Activated CD4-positive, alpha-beta memory T cell treated with anti-CD3 and anti-CD28 coated beads, Interleukin-2, amount 10 ng/mL, durations not matched to agents 7 days and 5 days (primary cell): ENCODE measurements at regions not wholly inside any gene's neighbourhood (a gene's known extent, or its start where the extent isn't known, plus 50 kb on each side); places are given as distances from the start of the nearest gene placed in this dataset.

Source experiments
- CTCF ChIA-PET: fragments of 350-600 bp; sonication (Branson Sonifier 250); formaldehyde crosslinking; loops from one replicate; lab custom pipeline; 2021; ENCODE audit warnings: antibody characterized with exemption, inconsistent platforms; lab: Charles Lee
- POLR2A ChIA-PET: fragments of 350-600 bp; sonication (Branson Sonifier 250); formaldehyde crosslinking; loops from one replicate; lab custom pipeline; 2021; ENCODE audit warnings: antibody characterized with exemption; lab: Charles Lee
- DNase-seq: peaks from one replicate; pipeline ENCODE4 v3.0.0-alpha.2; 2020
- H3K27ac Mint-ChIP-seq: one replicate; pipeline ENCODE4 v1.8.0; 2021; ENCODE audit warnings: mild to moderate bottlenecking, mixed read lengths
- H3K27me3 Mint-ChIP-seq: one replicate; pipeline ENCODE4 v1.8.0; 2021; ENCODE audit warnings: mixed read lengths
- H3K36me3 Mint-ChIP-seq: one replicate; pipeline ENCODE4 v1.8.0; 2021; ENCODE audit warnings: low read depth, mixed read lengths
- H3K4me1 Mint-ChIP-seq: one replicate; pipeline ENCODE4 v1.8.0; 2021; ENCODE audit warnings: mixed read lengths
- H3K4me3 Mint-ChIP-seq: one replicate; pipeline ENCODE4 v1.8.0; 2021; ENCODE audit warnings: mild to moderate bottlenecking, mixed read lengths
- H3K9me3 Mint-ChIP-seq: one replicate; pipeline ENCODE4 v1.8.0; 2021; ENCODE audit warnings: mixed read lengths

DNA sequence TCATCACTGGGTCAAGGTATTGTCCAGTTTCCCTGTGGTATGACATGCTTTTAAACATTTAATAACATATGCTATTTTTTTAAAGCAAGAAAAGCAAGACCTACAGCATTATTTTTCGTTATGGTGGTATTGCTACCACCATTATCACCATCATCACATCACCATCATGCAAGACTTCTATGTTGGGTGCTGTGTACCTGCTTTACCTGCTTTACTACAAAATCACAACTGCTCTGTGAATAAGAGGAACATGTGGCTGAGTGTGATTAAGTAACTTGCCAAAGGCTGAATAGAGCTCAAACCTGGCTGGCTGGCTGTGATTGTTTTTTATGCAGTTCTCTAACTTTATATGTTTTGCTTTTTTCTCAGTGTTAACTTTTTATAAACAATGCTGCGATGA lies 140.8 kb upstream of the CLINT1 start:
- Mint-ChIP-seq H3K27ac (no peak overlapping the region), H3K9me3 (no peaks in the 10 kb centered on the region), H3K36me3 (no peaks in the 10 kb centered on the region), H3K4me1 (peaks cover 7% of the 10 kb centered on the region), H3K27me3 (peaks cover 38% of the 10 kb centered on the region), H3K4me3 (no peak overlapping the region)
- ChIA-PET CTCF (no interaction called here), POLR2A (no interaction called here)
- no peak for DNase-seq

DNA sequence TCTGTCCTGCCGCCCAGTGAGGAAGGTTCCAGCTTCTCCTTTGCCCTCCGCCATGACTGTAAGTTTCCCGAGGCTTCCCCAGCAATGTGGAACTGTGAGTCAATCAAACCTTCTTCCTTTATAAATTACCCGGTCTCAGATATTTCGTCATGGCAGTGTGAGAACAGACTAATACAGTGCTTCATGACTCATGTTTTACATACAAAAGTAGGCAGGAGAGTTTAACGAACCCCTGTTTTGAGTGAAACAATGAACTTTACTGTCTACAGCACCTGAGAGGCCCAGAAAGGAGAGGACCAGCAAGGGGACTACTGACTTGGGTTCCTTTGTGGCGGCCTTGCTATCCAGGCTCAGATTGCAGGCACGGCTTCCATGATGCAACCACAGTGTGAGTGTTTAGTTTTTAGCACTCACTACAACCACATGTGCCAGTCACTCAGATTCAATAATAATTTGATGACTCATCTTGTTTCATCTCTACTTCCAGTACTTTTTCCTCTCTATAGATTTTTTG lies 139.1 kb upstream of the CLINT1 start:
- Mint-ChIP-seq H3K4me1 (peaks cover 20% of the 10 kb centered on the region), H3K9me3 (no peaks in the 10 kb centered on the region), H3K4me3 (no peak overlapping the region), H3K27ac (no peak overlapping the region), H3K36me3 (no peaks in the 10 kb centered on the region), H3K27me3 (peaks cover 44% of the 10 kb centered on the region)
- POLR2A ChIA-PET = no interaction called here
- DNase-seq = no peak
- CTCF ChIA-PET = no interaction called here

DNA sequence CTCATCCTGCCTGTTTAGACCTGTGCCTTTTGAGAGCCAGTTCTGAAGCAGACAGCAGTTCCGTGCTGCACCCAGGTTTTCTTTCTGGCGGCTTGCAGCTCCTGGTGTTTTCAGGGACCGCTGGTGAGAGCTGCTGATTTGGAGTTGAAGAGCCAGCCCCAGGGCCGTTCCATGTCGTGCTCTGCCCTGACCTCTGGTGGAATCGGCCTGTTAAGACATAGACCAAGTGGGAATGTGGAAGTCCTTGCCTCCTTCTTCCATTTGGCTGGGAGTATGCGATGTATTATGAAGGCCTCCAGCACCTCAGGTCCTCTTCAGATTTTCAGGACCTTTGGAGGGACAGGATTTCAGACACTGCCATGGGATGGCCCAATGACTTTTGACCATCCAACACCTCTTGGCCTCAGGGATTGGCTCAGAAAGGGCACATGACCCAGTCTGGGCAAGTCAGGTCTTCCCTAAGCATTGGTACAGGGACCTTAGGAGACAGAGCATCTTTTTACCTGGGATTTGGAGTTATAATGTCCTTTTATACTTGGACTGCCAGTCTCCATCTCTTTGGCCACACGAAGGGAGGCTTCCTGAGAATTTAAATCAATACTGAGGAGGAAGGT lies 136.1 kb upstream of the CLINT1 start:
- ChIA-PET POLR2A (interaction anchor here (1.0 to 1.3 kb wide), 2 partner anchors 35 to 440 kb away, joined by 3 to 4 read pairs; no protein-coding TSS in a partner anchor), CTCF (interaction anchor here (0.6 to 2.4 kb wide), 17 partner anchors 12 to 252 kb away, joined by 3 to 22 read pairs (median 4); partner anchors contain the start of genes CLINT1 and LSM11)
- H3K4me3 Mint-ChIP-seq = peak overlapping the region; percentile 49

DNA sequence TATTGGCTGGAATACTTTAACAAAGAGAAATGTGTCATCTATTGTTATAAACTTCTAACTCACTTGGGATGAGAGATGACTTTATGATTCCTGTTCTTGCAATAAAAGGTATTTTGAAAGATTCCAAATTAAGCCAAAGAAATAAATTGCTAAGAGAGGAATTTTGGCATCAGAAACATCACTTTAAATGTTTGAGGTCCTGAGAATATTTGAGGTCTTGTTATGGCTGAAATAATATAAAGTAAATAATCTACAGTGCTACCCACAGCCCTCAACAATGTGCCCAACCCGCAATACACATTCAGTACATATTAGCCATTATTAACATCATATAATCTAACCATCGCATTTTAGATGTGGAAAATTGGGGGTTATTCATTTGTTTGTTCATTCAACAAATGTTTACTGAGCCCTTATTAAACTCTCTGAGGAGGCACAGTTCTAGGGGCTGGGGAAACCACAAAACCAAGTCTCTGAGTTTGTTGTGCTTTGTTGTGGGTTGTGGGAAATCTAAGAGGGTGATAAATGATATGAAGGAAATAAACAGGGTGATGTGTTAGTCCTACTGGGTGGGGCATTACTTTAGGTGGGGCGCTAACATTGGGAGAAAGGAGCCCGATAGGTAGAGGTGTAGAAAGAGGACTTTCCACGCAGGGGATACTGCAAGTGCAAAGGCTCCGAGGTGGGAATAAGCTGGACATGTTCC lies 135.2 kb upstream of the CLINT1 start:
- CTCF ChIA-PET = interaction anchor here (0.6 to 2.4 kb wide), 19 partner anchors 13 to 1251 kb away, joined by 3 to 22 read pairs (median 4); partner anchors contain the start of gene CLINT1
- POLR2A ChIA-PET = interaction anchor here (1.0 to 1.3 kb wide), 2 partner anchors 34 to 441 kb away, joined by 3 to 4 read pairs; no protein-coding TSS in a partner anchor
- H3K4me3 Mint-ChIP-seq = peak overlapping the region; percentile 49
- H3K9me3 Mint-ChIP-seq = no peaks in the 10 kb centered on the region
- peak; percentile 42 for DNase-seq
- H3K36me3 Mint-ChIP-seq = no peaks in the 10 kb centered on the region
- H3K27me3 Mint-ChIP-seq = peaks cover 52% of the 10 kb centered on the region
- H3K4me1 Mint-ChIP-seq = peaks cover 20% of the 10 kb centered on the region
- H3K27ac Mint-ChIP-seq = peak overlapping the region; percentile 13

More for the DNA sequence above, 136.1 kb upstream of the CLINT1 start:
- no peaks in the 10 kb centered on the region for H3K36me3 Mint-ChIP-seq
- H3K27ac Mint-ChIP-seq = no peak overlapping the region
- no peaks in the 10 kb centered on the region for H3K9me3 Mint-ChIP-seq
- H3K27me3 Mint-ChIP-seq = peaks cover 44% of the 10 kb centered on the region
- DNase-seq = peak; percentile 58
- peaks cover 20% of the 10 kb centered on the region for H3K4me1 Mint-ChIP-seq

DNA sequence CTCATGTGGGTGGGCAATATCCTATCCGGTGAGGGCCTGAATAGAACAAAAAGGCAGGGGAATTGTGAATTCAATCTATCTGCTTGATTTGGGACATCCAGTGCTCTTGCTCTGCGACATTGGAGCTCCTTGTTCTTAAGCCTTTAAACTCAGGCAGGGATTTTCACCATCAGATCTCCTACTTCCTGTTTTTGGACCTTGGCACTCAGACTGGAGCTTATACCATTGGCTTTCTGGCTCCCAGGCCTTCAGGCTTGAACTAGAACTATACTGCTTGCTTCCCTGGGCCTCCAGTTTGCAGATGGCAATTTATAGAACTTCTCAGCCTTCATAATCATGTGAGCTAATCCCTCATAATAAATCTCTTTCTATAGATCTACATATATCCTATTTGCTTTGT lies 134.3 kb upstream of the CLINT1 start:
- no peaks in the 10 kb centered on the region for H3K9me3 Mint-ChIP-seq
- ChIA-PET POLR2A (no interaction called here), CTCF (interaction anchor here (0.6 to 2.4 kb wide), 4 partner anchors 44 to 1250 kb away, joined by 3 to 9 read pairs (median 6); no protein-coding TSS in a partner anchor)
- no peak for DNase-seq
- H3K36me3 Mint-ChIP-seq = no peaks in the 10 kb centered on the region
- H3K4me1 Mint-ChIP-seq = peaks cover 20% of the 10 kb centered on the region
- peaks cover 56% of the 10 kb centered on the region for H3K27me3 Mint-ChIP-seq
- no peak overlapping the region for H3K4me3 Mint-ChIP-seq
- no peak overlapping the region for H3K27ac Mint-ChIP-seq

DNA sequence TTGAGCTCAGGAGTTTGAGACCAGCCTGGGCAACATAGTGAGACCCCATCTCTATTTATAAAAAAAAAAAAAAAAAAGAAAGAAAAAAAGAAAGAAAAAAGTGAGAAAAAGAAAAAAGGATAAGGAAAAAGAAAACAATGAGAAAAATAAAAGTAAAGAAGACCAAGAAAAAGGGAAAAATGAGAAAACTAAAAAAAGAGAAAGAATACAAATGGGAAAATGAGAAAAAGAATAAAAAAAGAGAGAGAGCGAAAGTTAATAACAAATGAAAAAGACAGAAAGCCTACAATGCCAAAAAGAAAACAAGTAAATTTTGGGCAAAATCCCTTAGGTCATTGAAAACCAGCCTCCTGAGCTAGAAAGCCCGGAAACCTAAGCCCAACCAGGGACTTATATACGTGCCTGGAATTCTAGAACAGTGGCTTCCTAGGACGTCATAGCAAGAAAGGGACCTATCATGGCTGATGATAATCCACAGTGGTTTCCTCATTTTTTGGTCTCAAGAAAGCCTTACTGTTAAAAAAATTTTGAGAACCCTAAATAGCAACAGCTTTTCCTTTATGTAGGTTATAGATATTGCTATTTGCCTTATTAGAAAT lies 131.7 kb upstream of the CLINT1 start:
- peaks cover 18% of the 10 kb centered on the region for H3K4me1 Mint-ChIP-seq
- H3K36me3 Mint-ChIP-seq = no peaks in the 10 kb centered on the region
- H3K9me3 Mint-ChIP-seq = no peaks in the 10 kb centered on the region
- CTCF ChIA-PET = interaction anchor here (0.7 kb wide), 1 partner anchor 73 kb away, joined by 3 read pairs; no protein-coding TSS in a partner anchor
- H3K4me3 Mint-ChIP-seq = no peak overlapping the region
- H3K27me3 Mint-ChIP-seq = peaks cover 44% of the 10 kb centered on the region
- no peak for DNase-seq
- H3K27ac Mint-ChIP-seq = no peak overlapping the region
- POLR2A ChIA-PET = no interaction called here

DNA sequence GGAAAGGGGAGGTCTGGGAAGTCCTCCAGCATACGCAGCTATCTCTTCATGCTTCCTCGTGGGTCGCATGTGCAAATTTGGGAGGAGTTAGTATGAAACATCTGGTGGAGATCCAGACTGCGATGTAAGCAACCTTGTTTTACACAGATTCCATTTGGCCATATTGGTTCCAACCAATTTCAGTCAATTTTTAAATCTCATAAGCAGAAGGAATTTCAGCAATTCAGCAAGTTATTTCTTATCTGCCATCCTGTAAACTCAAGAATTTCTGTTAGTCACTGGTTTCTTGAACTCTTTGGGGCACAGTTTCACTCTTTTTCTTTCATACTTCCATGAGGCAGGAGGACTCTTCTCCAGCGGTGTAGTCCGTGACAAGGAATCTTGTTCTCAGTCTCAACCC lies 130.4 kb upstream of the CLINT1 start:
- no peaks in the 10 kb centered on the region for H3K9me3 Mint-ChIP-seq
- DNase-seq = no peak
- POLR2A ChIA-PET = no interaction called here
- CTCF ChIA-PET = no interaction called here
- H3K36me3 Mint-ChIP-seq = no peaks in the 10 kb centered on the region
- H3K27me3 Mint-ChIP-seq = peaks cover 31% of the 10 kb centered on the region
- no peak overlapping the region for H3K4me3 Mint-ChIP-seq
- peaks cover 9% of the 10 kb centered on the region for H3K4me1 Mint-ChIP-seq
- no peak overlapping the region for H3K27ac Mint-ChIP-seq

DNA sequence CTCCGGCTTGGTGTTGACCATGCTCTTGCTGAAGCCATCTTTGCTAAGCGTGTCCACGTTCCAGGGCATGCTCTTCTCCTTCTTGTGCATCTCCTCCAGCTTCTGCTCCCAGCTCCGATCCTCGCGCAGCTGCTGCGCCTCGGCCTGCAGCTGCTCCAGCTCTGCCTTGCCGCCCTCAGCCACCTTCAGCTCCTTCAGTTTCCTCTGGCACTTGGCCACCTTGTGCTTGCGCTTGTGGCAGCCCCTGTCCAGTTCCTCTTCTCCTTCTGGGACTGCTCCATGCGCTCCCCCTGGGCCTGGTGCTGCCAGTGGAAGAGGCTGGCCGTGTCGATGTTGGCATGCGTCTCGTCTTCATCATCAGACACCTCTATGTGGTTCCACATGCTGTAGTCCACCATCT lies 128.3 kb upstream of the CLINT1 start:
- ChIA-PET POLR2A (no interaction called here), CTCF (no interaction called here)
- Mint-ChIP-seq H3K27ac (no peak overlapping the region), H3K4me1 (no peaks in the 10 kb centered on the region), H3K9me3 (no peaks in the 10 kb centered on the region), H3K36me3 (no peaks in the 10 kb centered on the region), H3K4me3 (no peak overlapping the region), H3K27me3 (peaks cover 25% of the 10 kb centered on the region)
- DNase-seq = no peak

DNA sequence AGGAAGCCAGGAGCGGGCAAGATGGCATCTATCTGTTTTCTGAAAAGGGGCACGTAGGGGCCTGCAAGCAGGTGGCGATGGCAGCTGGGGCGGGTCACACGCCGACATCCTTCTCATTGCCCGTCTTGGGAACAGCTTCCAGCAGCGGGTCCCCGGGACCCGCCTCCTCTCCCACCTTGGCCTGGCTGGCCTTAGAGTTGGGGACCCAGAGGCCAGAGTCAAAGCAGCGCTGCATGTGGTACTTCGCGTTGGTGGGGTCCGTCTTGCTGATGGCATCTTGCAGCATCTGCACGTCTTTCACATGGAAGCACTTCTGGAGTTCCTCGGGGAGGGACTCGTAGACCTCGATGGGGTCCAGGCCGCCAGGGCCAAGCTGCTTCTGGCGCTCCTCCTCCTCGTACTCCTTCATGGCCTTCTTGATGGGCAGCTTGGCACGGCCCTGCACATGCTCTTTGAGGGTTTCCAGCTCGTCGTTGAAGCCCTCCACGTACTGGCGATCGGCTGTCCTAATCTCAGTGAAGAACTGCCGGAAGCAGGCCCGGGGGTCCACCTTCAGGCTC lies 127.6 kb upstream of the CLINT1 start:
- H3K9me3 Mint-ChIP-seq = no peaks in the 10 kb centered on the region

DNA sequence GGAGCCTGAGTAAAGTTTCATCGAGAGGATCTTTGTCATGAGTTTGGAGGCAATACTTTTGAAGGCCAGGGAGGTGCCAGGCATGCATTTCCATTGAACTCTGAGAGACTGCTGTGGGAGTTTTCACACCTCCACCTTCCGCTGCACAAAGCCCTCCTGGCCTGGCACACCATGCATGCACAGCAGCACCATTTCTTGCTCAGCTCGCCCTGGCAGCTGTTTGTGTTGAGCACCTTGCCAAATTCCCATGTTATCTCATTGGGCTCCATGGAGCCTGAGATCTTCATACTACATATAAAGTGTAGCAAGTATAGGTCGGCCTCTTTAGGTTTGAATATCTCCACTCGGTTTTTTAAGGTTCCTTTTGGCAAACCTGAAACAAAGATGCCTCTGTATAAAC lies 125.7 kb upstream of the CLINT1 start:
- ChIA-PET POLR2A (no interaction called here), CTCF (no interaction called here)
- DNase-seq = no peak
- Mint-ChIP-seq H3K4me1 (no peaks in the 10 kb centered on the region), H3K27ac (no peak overlapping the region), H3K9me3 (no peaks in the 10 kb centered on the region), H3K4me3 (no peak overlapping the region), H3K36me3 (no peaks in the 10 kb centered on the region), H3K27me3 (peaks cover 19% of the 10 kb centered on the region)

More for the DNA sequence above, 127.6 kb upstream of the CLINT1 start:
- POLR2A ChIA-PET = no interaction called here
- no peak for DNase-seq
- no peaks in the 10 kb centered on the region for H3K36me3 Mint-ChIP-seq
- no peak overlapping the region for H3K4me3 Mint-ChIP-seq
- H3K27ac Mint-ChIP-seq = no peak overlapping the region
- H3K27me3 Mint-ChIP-seq = peaks cover 22% of the 10 kb centered on the region
- H3K4me1 Mint-ChIP-seq = no peaks in the 10 kb centered on the region
- CTCF ChIA-PET = interaction anchor here (1.5 kb wide), 1 partner anchor 37 kb away, joined by 3 read pairs; no protein-coding TSS in a partner anchor

DNA sequence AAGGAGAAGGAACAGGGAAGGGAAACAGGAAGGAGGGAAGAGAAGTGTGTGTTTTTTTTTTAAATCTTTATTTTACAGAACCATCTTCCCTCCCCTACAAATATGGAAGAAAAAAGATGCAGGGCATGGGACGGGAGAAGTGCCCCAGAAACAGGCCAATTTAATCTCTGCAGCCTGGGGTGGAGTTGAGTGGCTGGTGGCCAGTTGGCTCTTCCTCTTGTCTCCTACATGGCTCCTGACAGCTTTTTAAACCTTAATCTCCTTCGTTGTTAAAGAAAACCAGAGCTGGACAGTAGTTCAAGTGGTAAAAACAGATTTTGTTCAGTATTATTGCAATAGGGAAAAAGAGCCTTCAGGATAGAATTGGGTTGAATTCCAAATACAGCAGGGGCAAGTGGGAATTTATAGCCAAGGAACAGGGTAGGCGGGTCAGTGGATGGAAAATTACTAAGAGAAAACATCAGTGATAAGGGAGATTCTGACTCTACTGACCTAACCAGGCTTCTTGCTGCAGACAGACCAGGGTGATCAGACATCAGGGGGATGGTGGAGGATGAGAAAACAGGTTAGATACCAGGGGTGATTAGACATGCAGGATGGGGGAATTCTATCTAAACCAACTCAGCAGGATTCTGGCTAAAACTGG lies 125.1 kb upstream of the CLINT1 start:
- Mint-ChIP-seq H3K27me3 (peaks cover 14% of the 10 kb centered on the region), H3K36me3 (no peaks in the 10 kb centered on the region), H3K4me3 (no peak overlapping the region), H3K4me1 (no peaks in the 10 kb centered on the region), H3K9me3 (no peaks in the 10 kb centered on the region), H3K27ac (no peak overlapping the region)
- DNase-seq = no peak
- ChIA-PET CTCF (no interaction called here), POLR2A (no interaction called here)

DNA sequence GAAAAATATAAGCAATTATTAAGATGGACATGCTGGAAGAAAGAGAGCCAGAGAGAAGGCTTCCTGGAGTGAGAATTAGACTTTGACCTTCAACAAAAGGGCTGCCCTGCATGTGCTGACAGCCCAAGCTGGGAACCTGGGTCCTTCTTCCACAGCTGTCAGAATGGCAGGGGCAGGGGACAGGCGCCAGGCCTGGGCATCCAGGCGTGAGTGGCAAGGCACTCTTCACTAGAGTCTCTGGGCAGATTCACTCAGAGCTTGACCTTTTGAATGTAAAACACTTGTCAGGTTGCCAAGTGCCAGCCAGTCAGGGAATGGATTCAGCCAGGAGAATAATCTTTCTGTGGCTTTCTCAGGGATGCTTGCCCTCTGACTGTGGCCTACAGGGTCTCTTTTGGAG lies 119.1 kb upstream of the CLINT1 start:
- ChIA-PET CTCF (no interaction called here), POLR2A (no interaction called here)
- no peaks in the 10 kb centered on the region for H3K36me3 Mint-ChIP-seq
- DNase-seq = no peak
- no peaks in the 10 kb centered on the region for H3K9me3 Mint-ChIP-seq
- H3K4me3 Mint-ChIP-seq = no peak overlapping the region
- H3K4me1 Mint-ChIP-seq = no peaks in the 10 kb centered on the region
- H3K27me3 Mint-ChIP-seq = peaks cover 22% of the 10 kb centered on the region
- H3K27ac Mint-ChIP-seq = no peak overlapping the region
